ENCODE measurements at regions not wholly inside any gene's neighbourhood (a gene's known extent, or its start where the extent isn't known, plus 50 kb on each side); places are given as distances from the start of the nearest gene placed in this dataset.

DNA sequence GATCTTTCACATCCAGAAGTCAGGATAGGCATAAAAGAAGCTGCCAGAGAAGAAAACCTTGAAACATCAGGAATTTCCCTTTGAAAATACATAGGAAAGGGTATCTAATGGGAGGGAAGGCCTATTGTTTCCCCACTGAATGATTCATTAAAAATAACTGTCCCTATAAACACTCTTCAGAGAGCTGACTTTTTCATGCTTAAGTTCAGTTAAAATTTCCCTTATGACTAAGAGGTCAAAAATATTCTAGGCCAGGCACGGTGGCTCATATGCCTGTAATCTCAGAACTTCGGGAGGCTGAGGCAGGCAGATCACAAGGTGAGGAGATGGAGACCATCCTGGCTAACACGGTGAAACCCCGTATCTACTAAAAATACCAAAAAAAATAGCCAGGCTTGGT lies 499.5 kb downstream of the ENC1 start:
- no peaks in the 10 kb centered on the region for H3K4me1 ChIP-seq (ENCODE audit: control insufficient read depth in 2 of 2, insufficient read depth in 2 of 2, low read length in 2 of 2)
- no peak overlapping the region for H3K27ac ChIP-seq (ENCODE audit: low read depth, low read length)
- Mint-ChIP-seq H3K4me3 (no peak overlapping the region), H3K4me1 (peaks cover 0 to 4% (median 0%) of the 10 kb centered on the region in 7 donors), H3K36me3 (no peaks in the 10 kb centered on the region), H3K27me3 (peaks cover 2 to 19% (median 14%) of the 10 kb centered on the region in 5 donors), H3K9me3 (peaks cover 0 to 2% (median 0%) of the 10 kb centered on the region in 11 donors), H3K27ac (no peak overlapping the region)
- DNase-seq, result no peak
- H3K36me3 ChIP-seq (ENCODE audit: control insufficient read depth in 2 of 3, insufficient read depth in 3 of 3, low read length in 3 of 3), result no peaks in the 10 kb centered on the region
- H3K9me3 ChIP-seq (ENCODE audit: control insufficient read depth in 2 of 3, low read length in 3 of 3), result no peaks in the 10 kb centered on the region
- ChIA-PET CTCF (no interaction called here), POLR2A (no interaction called here)
- ATAC-seq, result no peak
- intact Hi-C loops (cut with micrococcal nuclease), result no loop called here
- H3K27me3 ChIP-seq (ENCODE audit: control insufficient read depth in 2 of 2, insufficient read depth in 2 of 2, low read length in 2 of 2), result peaks cover 0 to 3% of the 10 kb centered on the region in 2 donors
- H3K4me3 ChIP-seq (ENCODE audit: low read length), result no peak overlapping the region

DNA sequence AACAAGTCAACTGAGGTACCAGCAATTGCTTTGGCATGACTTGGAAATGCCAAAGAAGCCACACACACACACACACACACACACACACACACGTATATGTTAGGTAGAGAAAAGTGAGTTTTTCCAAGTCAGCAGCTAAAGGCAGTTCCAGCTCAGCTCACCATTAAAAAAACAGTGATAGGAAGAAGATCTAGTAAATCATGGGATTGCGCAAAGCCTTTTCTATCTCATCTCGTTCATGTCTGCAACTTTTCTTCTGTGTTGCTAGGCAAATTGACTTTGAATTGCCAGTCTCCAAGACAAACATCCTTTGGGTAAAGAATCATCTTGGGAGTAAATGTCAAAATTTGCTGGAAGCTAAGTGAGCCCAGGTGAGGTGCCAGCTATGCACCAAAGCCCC lies 500.1 kb downstream of the ENC1 start:
- Histone ChIP-seq H3K27me3 (ENCODE audit: control insufficient read depth in 2 of 2, insufficient read depth in 2 of 2, low read length in 2 of 2) (peaks cover 0 to 3% of the 10 kb centered on the region in 2 donors), H3K27ac (ENCODE audit: low read depth, low read length) (no peak overlapping the region), H3K4me3 (ENCODE audit: low read length) (no peak overlapping the region), H3K36me3 (ENCODE audit: control insufficient read depth in 2 of 3, insufficient read depth in 3 of 3, low read length in 3 of 3) (no peaks in the 10 kb centered on the region), H3K9me3 (ENCODE audit: control insufficient read depth in 2 of 3, low read length in 3 of 3) (no peaks in the 10 kb centered on the region), H3K4me1 (ENCODE audit: control insufficient read depth in 2 of 2, insufficient read depth in 2 of 2, low read length in 2 of 2) (no peaks in the 10 kb centered on the region)
- Mint-ChIP-seq H3K4me1 (peaks cover 0 to 4% (median 0%) of the 10 kb centered on the region in 7 donors), H3K27me3 (peaks cover 2 to 20% (median 14%) of the 10 kb centered on the region in 5 donors), H3K27ac (no peak overlapping the region), H3K9me3 (peaks cover 0 to 2% (median 0%) of the 10 kb centered on the region in 11 donors), H3K36me3 (no peaks in the 10 kb centered on the region), H3K4me3 (no peak overlapping the region)
- ATAC-seq, result no peak
- ChIA-PET POLR2A (no interaction called here), CTCF (no interaction called here)
- DNase-seq, result no peak
- intact Hi-C loops (cut with micrococcal nuclease), result no loop called here

DNA sequence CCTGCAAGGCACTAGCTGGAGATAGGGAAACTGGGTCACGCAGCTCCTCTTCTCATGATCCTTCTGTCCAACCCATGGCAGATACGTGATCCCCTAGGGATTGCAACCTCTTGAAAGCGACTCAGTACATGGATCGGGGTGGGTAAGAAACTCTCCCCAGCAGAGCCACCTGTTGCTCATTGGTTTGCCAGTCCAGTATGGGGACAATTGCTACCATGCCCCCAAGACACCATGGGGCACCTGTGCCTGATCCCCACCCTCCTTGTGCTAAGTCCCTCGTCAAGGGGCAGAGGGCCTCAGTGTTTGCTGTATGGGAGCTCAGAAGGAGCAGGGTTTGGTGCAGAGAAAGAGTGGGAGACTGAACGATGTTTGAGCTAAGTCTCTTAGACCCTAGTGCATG lies 500.9 kb downstream of the ENC1 start:
- H3K27me3 Mint-ChIP-seq, result peaks cover 2 to 17% (median 10%) of the 10 kb centered on the region in 5 donors
- H3K4me3 ChIP-seq (ENCODE audit: low read length), result no peak overlapping the region
- peaks cover 0 to 3% of the 10 kb centered on the region in 2 donors for H3K27me3 ChIP-seq (ENCODE audit: control insufficient read depth in 2 of 2, insufficient read depth in 2 of 2, low read length in 2 of 2)
- ChIA-PET POLR2A (no interaction called here), CTCF (no interaction called here)
- ATAC-seq, result no peak
- no peak overlapping the region for H3K27ac ChIP-seq (ENCODE audit: low read depth, low read length)
- no peaks in the 10 kb centered on the region for H3K4me1 ChIP-seq (ENCODE audit: control insufficient read depth in 2 of 2, insufficient read depth in 2 of 2, low read length in 2 of 2)
- no peaks in the 10 kb centered on the region for H3K9me3 ChIP-seq (ENCODE audit: control insufficient read depth in 2 of 3, low read length in 3 of 3)
- intact Hi-C loops (cut with micrococcal nuclease), result no loop called here
- H3K4me3 Mint-ChIP-seq, result no peak overlapping the region
- no peaks in the 10 kb centered on the region for H3K36me3 Mint-ChIP-seq
- peaks cover 0 to 4% (median 0%) of the 10 kb centered on the region in 7 donors for H3K4me1 Mint-ChIP-seq
- H3K36me3 ChIP-seq (ENCODE audit: control insufficient read depth in 2 of 3, insufficient read depth in 3 of 3, low read length in 3 of 3), result no peaks in the 10 kb centered on the region
- peaks cover 0 to 2% (median 0%) of the 10 kb centered on the region in 11 donors for H3K9me3 Mint-ChIP-seq
- H3K27ac Mint-ChIP-seq, result no peak overlapping the region
- DNase-seq, result no peak

- peaks cover 0 to 4% (median 0%) of the 10 kb centered on the region in 7 donors for H3K4me1 Mint-ChIP-seq
- DNase-seq (no peak), ATAC-seq (no peak)
- no peaks in the 10 kb centered on the region for H3K9me3 Mint-ChIP-seq
- peaks cover 1 to 12% (median 6%) of the 10 kb centered on the region in 5 donors for H3K27me3 Mint-ChIP-seq
- H3K4me3 ChIP-seq (ENCODE audit: low read length), result no peak overlapping the region
- no peaks in the 10 kb centered on the region for H3K36me3 Mint-ChIP-seq
- no peak overlapping the region for H3K27ac ChIP-seq (ENCODE audit: low read depth, low read length)
- intact Hi-C loops (cut with micrococcal nuclease), result no loop called here
- no peaks in the 10 kb centered on the region for H3K36me3 ChIP-seq (ENCODE audit: control insufficient read depth in 2 of 3, insufficient read depth in 3 of 3, low read length in 3 of 3)
- ChIA-PET POLR2A (no interaction called here), CTCF (no interaction called here)
- H3K27me3 ChIP-seq (ENCODE audit: control insufficient read depth in 2 of 2, insufficient read depth in 2 of 2, low read length in 2 of 2), result peaks cover 0 to 3% of the 10 kb centered on the region in 2 donors
- H3K4me1 ChIP-seq (ENCODE audit: control insufficient read depth in 2 of 2, insufficient read depth in 2 of 2, low read length in 2 of 2), result no peaks in the 10 kb centered on the region
- H3K4me3 Mint-ChIP-seq, result no peak overlapping the region
- no peaks in the 10 kb centered on the region for H3K9me3 ChIP-seq (ENCODE audit: control insufficient read depth in 2 of 3, low read length in 3 of 3)
- H3K27ac Mint-ChIP-seq, result no peak overlapping the region
Observed at GRCh38 chr5:74138721-74139120, 501.8 kb downstream of the ENC1 start.

DNA sequence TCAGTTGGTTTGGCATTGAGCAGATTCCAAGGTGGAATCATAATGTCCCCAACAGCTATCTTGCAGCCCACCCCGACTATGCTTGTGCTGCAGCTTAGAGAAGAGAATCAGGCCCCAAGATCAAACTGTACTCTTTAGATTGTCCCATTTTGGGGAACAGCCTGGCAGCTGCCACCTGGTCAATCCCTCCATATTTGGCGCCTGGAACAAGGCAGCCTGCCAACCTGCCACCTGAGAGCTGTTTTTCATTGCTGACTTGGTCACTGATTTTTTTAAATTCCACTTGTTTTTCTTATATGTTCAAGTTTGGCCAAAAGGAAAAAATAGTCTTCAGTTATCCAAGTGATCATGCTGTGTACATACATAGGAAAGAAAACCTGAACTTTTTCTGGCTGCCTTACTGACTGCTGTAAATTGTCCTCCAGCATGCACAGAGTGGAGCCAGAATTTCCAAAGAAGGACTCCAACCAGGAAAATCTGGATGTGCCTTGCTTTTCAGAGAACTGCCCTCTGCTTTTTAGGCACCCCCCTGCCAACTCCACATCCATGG lies 504.2 kb downstream of the ENC1 start:
- Mint-ChIP-seq H3K36me3 (no peaks in the 10 kb centered on the region), H3K27me3 (peaks cover 0 to 16% (median 10%) of the 10 kb centered on the region in 5 donors), H3K27ac (no peak overlapping the region), H3K4me1 (no peaks in the 10 kb centered on the region), H3K9me3 (no peaks in the 10 kb centered on the region), H3K4me3 (no peak overlapping the region)
- Histone ChIP-seq H3K27me3 (ENCODE audit: control insufficient read depth in 2 of 2, insufficient read depth in 2 of 2, low read length in 2 of 2) (peaks cover 0 to 3% of the 10 kb centered on the region in 2 donors), H3K27ac (ENCODE audit: low read depth, low read length) (no peak overlapping the region), H3K4me1 (ENCODE audit: control insufficient read depth in 2 of 2, insufficient read depth in 2 of 2, low read length in 2 of 2) (no peaks in the 10 kb centered on the region), H3K4me3 (ENCODE audit: low read length) (no peak overlapping the region), H3K36me3 (ENCODE audit: control insufficient read depth in 2 of 3, insufficient read depth in 3 of 3, low read length in 3 of 3) (no peaks in the 10 kb centered on the region), H3K9me3 (ENCODE audit: control insufficient read depth in 2 of 3, low read length in 3 of 3) (no peaks in the 10 kb centered on the region)
- ATAC-seq, result no peak
- ChIA-PET CTCF (no interaction called here), POLR2A (no interaction called here)
- intact Hi-C loops (cut with micrococcal nuclease), result no loop called here
- no peak for DNase-seq

DNA sequence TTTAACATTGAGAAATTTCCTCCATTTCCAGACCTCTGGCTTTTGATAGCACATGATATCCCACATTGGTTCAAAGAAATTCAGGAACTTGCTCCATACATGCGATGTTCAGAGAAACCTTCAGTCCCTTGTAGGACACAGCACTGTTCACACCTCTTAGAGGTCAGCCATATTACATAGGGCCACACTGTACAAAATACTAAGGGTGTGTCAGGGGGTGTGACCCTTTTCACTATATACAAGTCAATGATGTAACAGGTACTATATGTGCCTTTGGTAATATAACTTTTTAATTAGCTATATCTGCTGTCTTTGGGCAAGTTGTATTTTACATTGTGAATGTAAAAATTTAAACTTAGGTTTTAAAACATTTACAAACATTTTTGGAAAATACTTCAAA lies 505.5 kb downstream of the ENC1 start:
- Mint-ChIP-seq H3K27ac (no peak overlapping the region), H3K4me1 (no peaks in the 10 kb centered on the region), H3K36me3 (no peaks in the 10 kb centered on the region), H3K9me3 (no peaks in the 10 kb centered on the region), H3K27me3 (peaks cover 5 to 22% (median 17%) of the 10 kb centered on the region in 5 donors), H3K4me3 (no peak overlapping the region)
- Histone ChIP-seq H3K36me3 (ENCODE audit: control insufficient read depth in 2 of 3, insufficient read depth in 3 of 3, low read length in 3 of 3) (no peaks in the 10 kb centered on the region), H3K4me3 (ENCODE audit: low read length) (no peak overlapping the region), H3K9me3 (ENCODE audit: control insufficient read depth in 2 of 3, low read length in 3 of 3) (no peaks in the 10 kb centered on the region), H3K27ac (ENCODE audit: low read depth, low read length) (no peak overlapping the region), H3K4me1 (ENCODE audit: control insufficient read depth in 2 of 2, insufficient read depth in 2 of 2, low read length in 2 of 2) (no peaks in the 10 kb centered on the region), H3K27me3 (ENCODE audit: control insufficient read depth in 2 of 2, insufficient read depth in 2 of 2, low read length in 2 of 2) (peaks cover 0 to 3% of the 10 kb centered on the region in 2 donors)
- no peak for ATAC-seq
- no peak for DNase-seq
- ChIA-PET POLR2A (no interaction called here), CTCF (no interaction called here)
- intact Hi-C loops (cut with micrococcal nuclease), result no loop called here

GRCh38 chr5:74132485-74132884 lies 506.5 kb downstream of the ARHGEF28 start:
- ChIA-PET CTCF (no interaction called here), POLR2A (no interaction called here)
- Mint-ChIP-seq H3K36me3 (no peaks in the 10 kb centered on the region), H3K4me3 (no peak overlapping the region), H3K27ac (no peak overlapping the region), H3K4me1 (no peaks in the 10 kb centered on the region), H3K9me3 (no peaks in the 10 kb centered on the region), H3K27me3 (peaks cover 6 to 23% (median 17%) of the 10 kb centered on the region in 5 donors)
- no peak overlapping the region for H3K4me3 ChIP-seq (ENCODE audit: low read length)
- intact Hi-C loops (cut with micrococcal nuclease), result no loop called here
- no peaks in the 10 kb centered on the region for H3K36me3 ChIP-seq (ENCODE audit: control insufficient read depth in 2 of 3, insufficient read depth in 3 of 3, low read length in 3 of 3)
- ATAC-seq (no peak), DNase-seq (no peak)
- peaks cover 0 to 3% of the 10 kb centered on the region in 2 donors for H3K27me3 ChIP-seq (ENCODE audit: control insufficient read depth in 2 of 2, insufficient read depth in 2 of 2, low read length in 2 of 2)
- no peak overlapping the region for H3K27ac ChIP-seq (ENCODE audit: low read depth, low read length)
- no peaks in the 10 kb centered on the region for H3K4me1 ChIP-seq (ENCODE audit: control insufficient read depth in 2 of 2, insufficient read depth in 2 of 2, low read length in 2 of 2)
- H3K9me3 ChIP-seq (ENCODE audit: control insufficient read depth in 2 of 3, low read length in 3 of 3), result no peaks in the 10 kb centered on the region
